DND-41 (cell line): ENCODE measurements at regions not wholly inside any gene's neighbourhood (a gene's known extent, or its start where the extent isn't known, plus 50 kb on each side); places are given as distances from the start of the nearest gene placed in this dataset.

Experiments
- ATAC-seq: fragments of 200-7000 bp; cut with Tn5 transposase; 3 replicates; pipeline ENCODE4 v1.9.1; 2021; ENCODE audit warnings: low read depth; ENCODE audit not compliant: insufficient read depth
- DNase-seq: peaks from one replicate; pipeline ENCODE4 v3.0.0-alpha.2; 2020
- H2AFZ ChIP-seq: 2 replicates; pipeline ENCODE4 v1.6.0; 2012; ENCODE audit warnings: low read depth, low read length
- H3K27ac ChIP-seq: 2 replicates; pipeline ENCODE4 v1.5.1; 2012; ENCODE audit warnings: low read length, inconsistent platforms
- H3K27me3 ChIP-seq: fragments of 200-600 bp; sonication (generic); 2 replicates; pipeline ENCODE4 v1.6.0; 2012; ENCODE audit warnings: low read length, mild to moderate bottlenecking, inconsistent platforms; ENCODE audit not compliant: insufficient read depth, poor library complexity
- H3K36me3 ChIP-seq: 2 replicates; pipeline ENCODE4 v1.5.1; 2012; ENCODE audit warnings: low read length, inconsistent platforms; ENCODE audit not compliant: insufficient read depth
- H3K4me1 ChIP-seq: 2 replicates; pipeline ENCODE4 v1.5.1; 2012; ENCODE audit warnings: mild to moderate bottlenecking, low read length; ENCODE audit not compliant: insufficient read depth
- H3K4me2 ChIP-seq: 2 replicates; pipeline ENCODE4 v1.6.0; 2012; ENCODE audit warnings: mild to moderate bottlenecking, moderate library complexity, low read length, inconsistent platforms; ENCODE audit not compliant: insufficient read depth
- H3K4me3 ChIP-seq, 2 experiments: fragments of 200-600 bp in 1 of 2; shearing (Covaris generic) in 1 of 2; 2 replicates each; pipeline ENCODE4 v1.5.1; 2012 to 2016; ENCODE audit warnings: inconsistent platforms in 2 of 2, low read length in 2 of 2, mild to moderate bottlenecking in 2 of 2, low read depth in 1 of 2, moderate library complexity in 1 of 2
- H3K79me2 ChIP-seq: 2 replicates; pipeline ENCODE4 v1.6.0; 2012; ENCODE audit warnings: low read length, inconsistent platforms; ENCODE audit not compliant: insufficient read depth
- H3K9ac ChIP-seq: 2 replicates; pipeline ENCODE4 v1.6.0; 2012; ENCODE audit warnings: low read depth, mild to moderate bottlenecking, inconsistent platforms, low read length, moderate library complexity
- H3K9me3 ChIP-seq: 2 replicates; pipeline ENCODE4 v1.5.1; 2012; ENCODE audit warnings: low read length, moderate library complexity, mild to moderate bottlenecking, inconsistent platforms; ENCODE audit not compliant: insufficient read depth, severe bottlenecking
- H4K20me1 ChIP-seq: 2 replicates; pipeline ENCODE4 v1.6.0; 2012; ENCODE audit warnings: low read length; ENCODE audit not compliant: insufficient read depth
- CTCF ChIP-seq: IDR thresholded peaks from 2 replicates; pipeline ENCODE4 v1.5.1; 2012; ENCODE audit warnings: borderline replicate concordance, low read length, moderate library complexity, mild to moderate bottlenecking; ENCODE audit not compliant: poor library complexity, severe bottlenecking; ENCODE audit errors: extremely low read depth
- EZH2 ChIP-seq: IDR thresholded peaks from 3 replicates; pipeline ENCODE4 v1.6.1; 2012; ENCODE audit warnings: borderline replicate concordance, low read depth, mild to moderate bottlenecking, moderate library complexity, low read length, inconsistent platforms; ENCODE audit not compliant: severe bottlenecking

DNA sequence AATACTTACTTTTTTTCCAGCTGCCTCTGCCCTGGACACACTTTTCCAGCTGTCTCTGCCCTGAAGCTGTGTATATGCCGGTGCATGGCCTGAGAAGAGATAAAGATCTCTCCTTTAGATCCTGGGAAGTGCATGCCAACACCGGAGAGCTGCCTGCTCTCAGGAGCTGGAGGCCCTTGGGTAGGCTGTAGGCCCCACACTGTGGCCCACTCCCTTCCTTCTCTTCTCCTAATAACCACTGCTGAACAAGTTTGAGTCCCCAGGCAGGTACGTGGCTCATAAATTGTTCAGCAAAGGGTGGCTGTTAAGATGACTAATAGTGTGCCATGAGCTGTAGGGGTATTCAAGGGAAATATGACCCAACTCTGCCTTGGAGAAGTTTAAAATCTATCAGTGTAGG lies 102.5 kb downstream of the CD24 start:
- no peaks in the 10 kb centered on the region for H3K36me3 ChIP-seq
- DNase-seq (no peak), ATAC-seq (no peak)
- H3K27ac ChIP-seq, result no peak overlapping the region
- H3K79me2 ChIP-seq, result no peaks in the 10 kb centered on the region
- no peak overlapping the region for H2AFZ ChIP-seq
- H3K4me3 ChIP-seq, result no peak overlapping the region
- H3K4me2 ChIP-seq, result no peak overlapping the region
- H3K9me3 ChIP-seq, result peaks cover 10% of the 10 kb centered on the region
- no peaks in the 10 kb centered on the region for H3K4me1 ChIP-seq
- H3K27me3 ChIP-seq, result no peaks in the 10 kb centered on the region
- H4K20me1 ChIP-seq, result no peaks in the 10 kb centered on the region
- no peak for TF ChIP-seq CTCF
- no peak for TF ChIP-seq EZH2
- no peak overlapping the region for H3K9ac ChIP-seq

- Histone ChIP-seq H3K4me1 (no peaks in the 10 kb centered on the region), H3K4me2 (no peak overlapping the region), H4K20me1 (no peaks in the 10 kb centered on the region), H3K4me3 (no peak overlapping the region), H3K9ac (no peak overlapping the region), H3K36me3 (no peaks in the 10 kb centered on the region), H3K27ac (no peak overlapping the region), H2AFZ (no peak overlapping the region), H3K9me3 (peaks cover 10% of the 10 kb centered on the region), H3K79me2 (no peaks in the 10 kb centered on the region), H3K27me3 (no peaks in the 10 kb centered on the region)
- no peak for TF ChIP-seq EZH2
- no peak for TF ChIP-seq CTCF
- ATAC-seq (no peak), DNase-seq (no peak)
These were observed 103.5 kb downstream of the CD24 start for GRCh38 chr6:106870824-106871717.

DNA sequence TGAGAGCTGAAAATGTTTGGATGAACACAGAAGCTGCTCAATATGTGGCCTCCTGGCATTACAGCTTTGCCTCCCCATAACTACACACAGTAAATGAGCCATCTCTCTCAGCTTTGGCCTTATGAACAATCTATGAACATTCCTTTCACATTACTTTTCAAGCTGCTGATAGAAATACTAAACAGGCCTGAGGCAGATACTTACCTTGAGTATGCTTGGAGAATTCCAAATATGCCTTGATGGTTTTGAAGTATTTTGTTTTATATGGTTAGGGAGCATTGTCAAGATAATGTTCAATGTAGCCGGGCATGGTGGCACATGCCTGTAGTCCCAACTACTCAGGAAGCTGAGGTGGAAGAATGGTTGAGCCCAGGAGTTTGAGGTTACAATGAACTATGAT lies 104.5 kb downstream of the CD24 start:
- Histone ChIP-seq H4K20me1 (no peaks in the 10 kb centered on the region), H3K36me3 (no peaks in the 10 kb centered on the region), H2AFZ (no peak overlapping the region), H3K27me3 (no peaks in the 10 kb centered on the region), H3K9me3 (peaks cover 3% of the 10 kb centered on the region), H3K27ac (no peak overlapping the region), H3K9ac (no peak overlapping the region), H3K79me2 (no peaks in the 10 kb centered on the region), H3K4me1 (no peaks in the 10 kb centered on the region), H3K4me3 (no peak overlapping the region), H3K4me2 (no peak overlapping the region)
- no peak for ATAC-seq
- no peak for DNase-seq
- TF ChIP-seq EZH2 (no peak), CTCF (no peak)
